GM19238 (cell line): ENCODE measurements at regions not wholly inside any gene's neighbourhood (a gene's known extent, or its start where the extent isn't known, plus 50 kb on each side); places are given as distances from the start of the nearest gene placed in this dataset.
"Not testable (repeated sequence)": the region's sequence is repeated elsewhere in the genome, so short reads cannot be mapped to it uniquely, and the experiment has no call there.

Source experiments
- DNase-seq: peaks from one replicate; pipeline ENCODE4 v3.0.0; 2011; ENCODE audit warnings: low spot score; ENCODE audit not compliant: insufficient read length

DNA sequence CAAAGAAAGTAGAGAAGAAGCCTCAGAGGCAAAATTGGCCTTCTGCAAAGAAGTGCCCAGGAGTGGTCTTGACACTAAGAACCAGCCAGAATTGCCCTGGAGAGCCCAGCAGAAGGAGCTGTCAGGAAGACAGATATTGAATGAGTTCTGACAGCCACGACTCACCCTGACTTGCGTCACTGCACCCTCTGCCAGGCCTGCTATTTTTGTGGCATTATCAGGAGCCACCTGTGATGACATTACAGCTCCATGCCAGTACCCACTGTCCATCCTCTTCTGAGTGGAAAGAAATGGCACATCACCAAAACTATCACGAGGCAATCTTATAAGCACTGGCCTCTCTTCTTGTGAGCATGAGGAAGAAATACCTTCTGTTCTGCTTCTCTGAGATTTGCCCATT lies 67.7 kb downstream of the SMIM20 start:
- DNase-seq = no peak

DNA sequence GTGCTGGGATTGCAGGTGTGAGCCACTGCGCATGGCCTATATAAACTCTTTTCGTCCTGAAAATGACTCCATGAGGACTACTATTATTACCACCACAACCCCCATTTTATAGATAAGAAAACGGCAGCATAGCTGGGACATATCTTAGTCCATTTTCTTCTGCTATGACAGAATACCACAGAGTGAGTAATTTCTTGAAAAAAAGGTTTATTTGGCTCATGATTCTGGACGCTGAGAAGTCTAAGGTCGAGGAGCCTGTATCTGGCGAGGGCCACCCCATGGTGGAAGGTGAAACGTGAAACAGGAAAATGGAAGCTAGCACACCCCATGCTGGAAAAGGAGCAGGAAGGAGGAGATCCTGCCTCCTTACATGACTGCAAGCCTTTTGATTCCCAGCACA lies 68.9 kb downstream of the SMIM20 start:
- DNase-seq = no peak

DNA sequence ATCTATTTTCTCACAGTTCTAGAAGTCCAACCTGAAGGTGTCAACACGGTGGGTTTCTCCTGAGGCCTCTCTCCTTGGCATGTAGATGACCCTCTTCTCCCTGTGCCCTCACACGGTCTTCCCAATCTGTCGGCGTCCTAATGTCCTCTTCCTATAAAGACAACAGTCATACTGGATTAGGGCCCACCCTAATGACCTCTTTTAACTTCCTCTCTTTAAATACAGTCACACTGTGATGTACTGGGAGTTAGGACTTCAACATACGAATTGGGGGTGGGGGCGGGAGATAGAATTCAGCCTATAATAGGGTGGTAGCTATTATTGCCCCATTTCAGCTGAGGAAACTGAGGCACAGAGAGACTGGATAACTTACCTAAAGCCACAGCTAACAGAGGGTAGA lies 70.2 kb downstream of the SMIM20 start:
- no peak for DNase-seq

- DNase-seq = no peak
These were observed 70.8 kb downstream of the SMIM20 start for GRCh38 chr4:25984796-25985195.

- DNase-seq = no peak
These were observed 72.8 kb downstream of the SMIM20 start for GRCh38 chr4:25986807-25987206.

GRCh38 chr4:25991340-25991739 lies 77.3 kb downstream of the SMIM20 start:
- DNase-seq = no peak

- no peak for DNase-seq
These were observed 79.6 kb downstream of the SMIM20 start for GRCh38 chr4:25993395-25994185.

DNA sequence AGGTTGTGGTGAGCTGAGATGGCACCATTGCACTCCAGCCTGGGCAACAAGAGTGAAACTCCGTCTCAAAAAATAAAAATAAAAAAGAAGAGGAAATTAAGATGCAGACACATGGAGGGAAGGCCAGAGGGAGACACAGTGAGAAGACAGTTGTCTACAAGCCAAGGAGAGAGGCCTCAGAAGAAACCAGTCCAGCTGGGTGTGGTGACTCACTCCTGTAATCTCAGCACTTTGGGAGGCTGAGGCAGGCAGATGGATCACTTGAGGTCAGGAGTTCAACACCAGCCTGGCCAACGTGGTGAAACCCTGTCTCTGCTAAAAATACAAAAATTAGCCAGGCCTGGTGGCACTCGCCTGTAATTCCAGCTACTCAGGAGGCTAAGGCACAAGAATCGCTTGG lies 80.6 kb downstream of the SMIM20 start:
- not testable (repeated sequence) for DNase-seq

DNA sequence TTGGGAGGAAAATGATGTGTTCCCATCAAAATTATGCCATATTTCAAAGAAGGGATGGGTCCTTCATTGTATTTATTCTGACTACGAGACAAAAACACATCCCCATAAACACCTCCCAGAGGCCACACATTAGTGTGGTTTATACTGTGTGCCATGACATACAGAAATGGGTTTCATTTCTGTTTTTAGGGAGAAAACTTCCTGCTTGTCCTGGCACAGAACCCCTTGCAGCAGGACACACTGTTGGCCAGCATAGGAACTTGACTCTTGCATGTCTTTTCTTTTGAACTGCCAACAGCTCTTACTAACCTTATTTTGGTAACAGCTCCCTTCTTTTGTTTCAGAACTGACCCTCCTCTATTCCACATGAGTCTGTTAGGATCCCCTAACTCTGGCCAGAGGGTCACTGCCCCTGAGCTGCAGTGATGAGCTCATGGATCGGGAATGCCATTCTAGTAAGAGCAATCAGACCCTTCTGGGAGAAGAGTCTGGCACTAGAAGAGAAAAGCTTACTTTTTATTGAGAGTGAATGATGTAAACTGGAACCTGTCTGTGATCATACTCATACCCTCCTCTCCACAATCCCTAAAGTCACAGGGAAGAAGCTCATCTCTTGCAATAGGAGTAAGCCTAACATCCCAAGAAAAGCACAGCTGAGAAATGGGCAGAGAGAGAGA lies 86.4 kb downstream of the SMIM20 start:
- no peak for DNase-seq

- DNase-seq = no peak
These were observed 87.4 kb downstream of the SMIM20 start for GRCh38 chr4:26001413-26001812.

DNA sequence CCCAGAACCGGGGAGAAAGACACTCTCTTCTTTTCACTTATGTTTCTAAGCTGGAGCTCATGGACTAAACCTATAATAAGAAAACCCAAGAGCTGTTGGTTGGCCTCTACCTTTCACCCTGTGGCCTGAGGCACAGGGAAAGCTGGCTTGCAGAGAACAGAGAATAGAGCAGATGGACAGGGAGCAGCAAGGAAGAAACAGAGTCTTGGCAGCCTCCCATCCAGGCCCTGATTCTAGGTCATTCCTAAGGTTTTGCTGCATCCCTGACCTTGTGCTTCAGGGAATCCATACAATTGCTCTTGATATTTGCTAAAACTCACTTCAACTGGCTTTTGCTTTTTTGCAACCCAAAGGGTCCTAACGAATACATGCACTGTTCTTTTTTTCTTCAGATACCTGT lies 87.8 kb downstream of the SMIM20 start:
- no peak for DNase-seq

- DNase-seq = no peak
These were observed 89.0 kb downstream of the SMIM20 start for GRCh38 chr4:26003056-26003455.

- no peak for DNase-seq
These were observed 90.3 kb downstream of the SMIM20 start for GRCh38 chr4:26004290-26004689.

DNA sequence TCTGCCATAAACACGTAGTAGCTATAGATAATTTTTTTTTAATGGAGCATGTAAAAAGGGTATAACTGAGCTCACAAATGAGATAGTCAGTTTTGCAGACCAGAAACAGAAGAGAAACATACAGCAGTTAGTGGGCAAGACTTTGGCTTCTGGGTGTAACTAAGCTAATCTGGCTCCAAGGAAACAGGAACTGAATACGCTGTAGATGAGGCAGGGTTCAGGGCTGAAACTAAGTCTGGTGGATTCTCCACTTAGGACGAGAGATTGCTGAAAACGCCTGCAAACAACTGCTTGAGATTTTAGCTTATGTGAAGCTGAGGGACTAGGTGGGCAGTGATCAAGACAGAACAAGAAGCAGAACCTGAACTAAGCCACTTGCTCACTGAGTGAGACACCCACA lies 91.7 kb downstream of the SMIM20 start:
- no peak for DNase-seq

DNA sequence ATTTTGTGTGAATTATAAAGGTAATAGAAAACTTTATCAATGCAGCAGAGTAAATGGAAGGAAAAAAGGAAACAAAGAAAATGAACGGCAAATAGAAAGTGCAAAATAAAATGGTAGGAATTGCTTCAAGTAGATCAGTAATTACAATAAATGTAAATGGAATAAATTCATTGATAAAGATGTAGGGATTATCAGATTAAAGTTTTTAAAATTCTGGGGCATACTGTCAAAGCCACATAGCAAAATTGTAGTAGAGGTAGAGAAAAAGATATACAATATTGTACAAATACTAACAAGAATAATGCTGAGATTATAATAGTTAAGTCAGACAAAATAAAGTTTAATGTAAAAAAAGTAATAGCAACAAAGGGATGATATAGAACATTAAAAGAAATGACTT lies 94.7 kb downstream of the SMIM20 start:
- DNase-seq = no peak

- DNase-seq = no peak
These were observed 95.5 kb downstream of the SMIM20 start for GRCh38 chr4:26009502-26009901.

DNA sequence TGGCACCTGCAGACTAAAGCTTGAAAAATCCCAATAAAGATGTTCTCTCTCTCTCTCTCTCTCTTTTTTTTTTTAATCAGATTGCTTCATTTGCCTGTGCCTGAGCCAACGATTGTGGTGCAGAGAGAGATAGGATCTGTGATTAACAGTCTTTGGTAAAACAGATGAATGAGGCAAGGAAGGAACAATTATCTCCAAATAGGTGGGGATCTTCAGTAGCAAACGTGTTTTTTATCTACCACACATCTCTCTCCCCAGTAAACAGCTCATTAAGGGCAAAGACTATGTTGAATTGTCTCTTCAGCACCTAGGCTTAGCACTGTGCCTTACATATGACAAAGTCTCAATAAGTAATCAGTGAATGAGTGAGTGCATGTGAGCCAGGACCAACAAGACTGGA lies 96.3 kb downstream of the SMIM20 start:
- no peak for DNase-seq

DNA sequence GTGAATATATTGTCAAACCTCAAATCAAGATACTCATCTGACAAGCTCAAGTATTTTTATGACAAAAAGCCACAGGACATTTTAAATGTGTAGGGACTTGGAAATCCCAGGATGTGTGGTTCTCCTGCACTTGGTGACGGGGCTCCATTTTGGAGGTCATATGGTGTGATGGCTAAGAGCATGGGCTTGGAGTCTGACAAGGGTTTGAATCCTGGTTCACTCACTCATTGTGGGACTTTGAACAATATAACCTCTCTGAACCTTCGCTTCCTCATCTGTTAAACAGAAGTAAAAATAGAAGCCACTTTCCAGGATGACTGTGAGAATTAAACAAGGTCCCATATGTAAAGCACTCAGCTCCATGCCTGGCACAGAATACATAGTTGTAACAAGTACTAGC lies 99.6 kb downstream of the SMIM20 start:
- no peak for DNase-seq

GRCh38 chr4:26015133-26015651 lies 101.2 kb downstream of the SMIM20 start:
- DNase-seq = no peak

DNA sequence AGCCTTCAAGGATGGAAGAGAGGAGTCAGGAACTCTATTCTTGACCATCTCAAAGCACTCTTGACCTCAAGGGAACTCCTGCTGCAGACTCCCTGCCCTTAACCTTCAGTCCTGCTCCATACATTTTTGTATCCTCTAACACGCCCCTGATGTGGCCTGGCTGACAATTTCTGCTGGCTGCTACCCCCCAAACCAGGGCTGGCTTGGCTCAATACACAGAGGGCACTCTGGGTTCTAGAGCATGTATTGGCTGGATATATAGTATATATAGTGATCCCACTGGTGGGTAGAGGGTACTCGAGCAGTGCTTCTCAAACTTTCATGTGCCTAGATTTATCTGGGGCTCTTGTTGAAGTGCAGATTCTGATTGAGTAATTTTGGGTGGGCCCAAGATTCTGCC lies 101.9 kb downstream of the SMIM20 start:
- DNase-seq = no peak

DNA sequence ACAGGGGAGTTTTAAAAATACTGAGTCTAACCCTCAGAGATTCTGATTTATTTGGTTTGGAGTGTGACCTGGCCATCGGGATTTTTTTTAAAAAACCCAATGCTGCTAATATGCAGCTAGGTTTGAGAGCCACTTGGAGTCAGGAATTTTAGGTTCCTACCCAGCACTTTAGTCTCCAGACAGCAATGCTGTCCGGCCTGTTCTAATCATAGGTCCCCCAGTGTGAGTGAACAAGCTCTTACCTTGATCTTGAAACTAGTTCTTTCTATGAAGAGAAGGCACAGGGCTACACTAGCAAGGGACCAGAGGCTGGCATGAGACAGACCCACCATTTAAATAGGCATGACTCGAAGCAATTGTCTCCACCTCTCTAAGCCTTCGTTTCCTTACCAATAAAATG lies 103.5 kb downstream of the SMIM20 start:
- no peak for DNase-seq

- DNase-seq = not testable (repeated sequence)
These were observed 104.1 kb downstream of the SMIM20 start for GRCh38 chr4:26017961-26018700.
